K562 (cell line): ENCODE measurements at regions not wholly inside any gene's neighbourhood (a gene's known extent, or its start where the extent isn't known, plus 50 kb on each side); places are given as distances from the start of the nearest gene placed in this dataset.

Source experiments
- ATF7 ChIP-seq: fragments of 450-650 bp; IDR thresholded peaks from 2 replicates; pipeline ENCODE4 v1.7.1; 2014; ENCODE audit warnings: mild to moderate bottlenecking, moderate library complexity
- GABPA ChIP-seq: fragments of 200-800 bp; sonication (Bioruptor generic); conservative IDR thresholded peaks from 2 replicates; pipeline ENCODE4 v1.6.1; 2016; ENCODE audit warnings: low read depth, missing genetic modification characterization, missing compliant biosample characterization
- MEIS2 ChIP-seq: fragments of 450-650 bp; IDR thresholded peaks from 2 replicates; pipeline ENCODE4 v1.6.1; 2014; ENCODE audit warnings: mild to moderate bottlenecking; ENCODE audit not compliant: partially characterized antibody
- NUFIP1 ChIP-seq: fragments of 450-650 bp; IDR thresholded peaks from 2 replicates; pipeline ENCODE4 v1.6.1; 2018; ENCODE audit not compliant: partially characterized antibody
- TBP ChIP-seq: optimal IDR thresholded peaks from 2 replicates; pipeline ENCODE3; 2011; ENCODE audit warnings: low read depth, low read length, improper control_type of control experiment
- TRIM24 ChIP-seq, 2 experiments: fragments of 450-650 bp; IDR thresholded peaks; 2 replicates each; pipeline ENCODE4 v1.6.1; 2016
- ZNF143 ChIP-seq: sonication (generic); formaldehyde crosslinking; IDR thresholded peaks from 2 replicates; pipeline ENCODE4 v1.9.0; 2022; ENCODE audit warnings: mild to moderate bottlenecking, missing genetic modification reagents
- TF ChIP-seq, protein P1 (sequence below), 2 experiments: fragments of 450-650 bp; formaldehyde crosslinking in 1 of 2; IDR thresholded peaks; 2 replicates each; pipeline versions ENCODE4 v1.4.0 to v1.6.1; 2014 to 2020; ENCODE audit warnings: mild to moderate bottlenecking in 2 of 2, borderline replicate concordance in 1 of 2, low read depth in 1 of 2
- TF ChIP-seq, protein P2 (sequence below): fragments of 450-650 bp; formaldehyde crosslinking; IDR thresholded peaks from 2 replicates; pipeline ENCODE4 v1.4.0; 2022; ENCODE audit warnings: mild to moderate bottlenecking, moderate library complexity
- TF ChIP-seq, protein P3 (sequence below): fragments of 450-650 bp; IDR thresholded peaks from 2 replicates; pipeline ENCODE4 v1.6.1; 2016
- TF ChIP-seq, protein P4 (sequence below): sonication (generic); formaldehyde crosslinking; IDR thresholded peaks from 2 replicates; pipeline ENCODE4 v1.8.0; 2022; ENCODE audit warnings: missing genetic modification reagents, mild to moderate bottlenecking, borderline replicate concordance

DNA sequence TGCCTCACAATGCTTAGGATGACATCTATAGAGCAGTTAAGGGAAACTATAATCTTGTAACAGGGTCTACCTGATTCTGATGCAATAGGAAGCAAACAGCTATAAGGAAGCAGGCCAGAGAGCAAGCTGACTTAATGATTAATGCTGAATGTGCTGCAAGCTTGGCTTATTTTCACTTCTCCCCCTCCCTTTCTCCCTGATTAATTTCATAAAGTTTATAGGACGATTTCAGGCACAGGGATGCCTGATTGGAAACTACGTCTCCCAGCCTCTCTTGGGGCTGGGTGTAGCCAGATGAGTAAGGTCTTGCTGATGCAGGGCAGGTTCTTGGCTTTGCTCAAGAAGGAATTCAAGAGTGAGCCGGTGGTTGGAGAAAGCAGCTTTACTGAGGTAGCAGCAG is 82.8 kb upstream of the MRI1 start (continued):
- TF ChIP-seq, protein P1, sequence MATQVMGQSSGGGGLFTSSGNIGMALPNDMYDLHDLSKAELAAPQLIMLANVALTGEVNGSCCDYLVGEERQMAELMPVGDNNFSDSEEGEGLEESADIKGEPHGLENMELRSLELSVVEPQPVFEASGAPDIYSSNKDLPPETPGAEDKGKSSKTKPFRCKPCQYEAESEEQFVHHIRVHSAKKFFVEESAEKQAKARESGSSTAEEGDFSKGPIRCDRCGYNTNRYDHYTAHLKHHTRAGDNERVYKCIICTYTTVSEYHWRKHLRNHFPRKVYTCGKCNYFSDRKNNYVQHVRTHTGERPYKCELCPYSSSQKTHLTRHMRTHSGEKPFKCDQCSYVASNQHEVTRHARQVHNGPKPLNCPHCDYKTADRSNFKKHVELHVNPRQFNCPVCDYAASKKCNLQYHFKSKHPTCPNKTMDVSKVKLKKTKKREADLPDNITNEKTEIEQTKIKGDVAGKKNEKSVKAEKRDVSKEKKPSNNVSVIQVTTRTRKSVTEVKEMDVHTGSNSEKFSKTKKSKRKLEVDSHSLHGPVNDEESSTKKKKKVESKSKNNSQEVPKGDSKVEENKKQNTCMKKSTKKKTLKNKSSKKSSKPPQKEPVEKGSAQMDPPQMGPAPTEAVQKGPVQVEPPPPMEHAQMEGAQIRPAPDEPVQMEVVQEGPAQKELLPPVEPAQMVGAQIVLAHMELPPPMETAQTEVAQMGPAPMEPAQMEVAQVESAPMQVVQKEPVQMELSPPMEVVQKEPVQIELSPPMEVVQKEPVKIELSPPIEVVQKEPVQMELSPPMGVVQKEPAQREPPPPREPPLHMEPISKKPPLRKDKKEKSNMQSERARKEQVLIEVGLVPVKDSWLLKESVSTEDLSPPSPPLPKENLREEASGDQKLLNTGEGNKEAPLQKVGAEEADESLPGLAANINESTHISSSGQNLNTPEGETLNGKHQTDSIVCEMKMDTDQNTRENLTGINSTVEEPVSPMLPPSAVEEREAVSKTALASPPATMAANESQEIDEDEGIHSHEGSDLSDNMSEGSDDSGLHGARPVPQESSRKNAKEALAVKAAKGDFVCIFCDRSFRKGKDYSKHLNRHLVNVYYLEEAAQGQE (IDR thresholded peaks at IDR 0.05; ENCODE audit: borderline replicate concordance) = no peak
- TF ChIP-seq, protein P1 (CRISPR knock-in tag; IDR thresholded peaks at IDR 0.05; ENCODE audit: low read depth) = no peak
- no peak for TF ChIP-seq TBP
- TF ChIP-seq NUFIP1 = no peak
- TF ChIP-seq TRIM24 (IDR thresholded peaks at IDR 0.05) = peak; percentile 64 to 88; a peak in 2 of 4 replicates
- TF ChIP-seq, protein P2, sequence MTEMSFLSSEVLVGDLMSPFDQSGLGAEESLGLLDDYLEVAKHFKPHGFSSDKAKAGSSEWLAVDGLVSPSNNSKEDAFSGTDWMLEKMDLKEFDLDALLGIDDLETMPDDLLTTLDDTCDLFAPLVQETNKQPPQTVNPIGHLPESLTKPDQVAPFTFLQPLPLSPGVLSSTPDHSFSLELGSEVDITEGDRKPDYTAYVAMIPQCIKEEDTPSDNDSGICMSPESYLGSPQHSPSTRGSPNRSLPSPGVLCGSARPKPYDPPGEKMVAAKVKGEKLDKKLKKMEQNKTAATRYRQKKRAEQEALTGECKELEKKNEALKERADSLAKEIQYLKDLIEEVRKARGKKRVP (CRISPR knock-in tag) = peak; percentile 62; the same call in 1 of the 2 replicates
- TF ChIP-seq ATF7 = peak; percentile 27; the same call in 1 of the 2 replicates
- TF ChIP-seq, protein P3, sequence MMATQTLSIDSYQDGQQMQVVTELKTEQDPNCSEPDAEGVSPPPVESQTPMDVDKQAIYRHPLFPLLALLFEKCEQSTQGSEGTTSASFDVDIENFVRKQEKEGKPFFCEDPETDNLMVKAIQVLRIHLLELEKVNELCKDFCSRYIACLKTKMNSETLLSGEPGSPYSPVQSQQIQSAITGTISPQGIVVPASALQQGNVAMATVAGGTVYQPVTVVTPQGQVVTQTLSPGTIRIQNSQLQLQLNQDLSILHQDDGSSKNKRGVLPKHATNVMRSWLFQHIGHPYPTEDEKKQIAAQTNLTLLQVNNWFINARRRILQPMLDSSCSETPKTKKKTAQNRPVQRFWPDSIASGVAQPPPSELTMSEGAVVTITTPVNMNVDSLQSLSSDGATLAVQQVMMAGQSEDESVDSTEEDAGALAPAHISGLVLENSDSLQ = peak; percentile 53
- TF ChIP-seq ZNF143 (CRISPR knock-in tag) = no peak
- TF ChIP-seq, protein P4, sequence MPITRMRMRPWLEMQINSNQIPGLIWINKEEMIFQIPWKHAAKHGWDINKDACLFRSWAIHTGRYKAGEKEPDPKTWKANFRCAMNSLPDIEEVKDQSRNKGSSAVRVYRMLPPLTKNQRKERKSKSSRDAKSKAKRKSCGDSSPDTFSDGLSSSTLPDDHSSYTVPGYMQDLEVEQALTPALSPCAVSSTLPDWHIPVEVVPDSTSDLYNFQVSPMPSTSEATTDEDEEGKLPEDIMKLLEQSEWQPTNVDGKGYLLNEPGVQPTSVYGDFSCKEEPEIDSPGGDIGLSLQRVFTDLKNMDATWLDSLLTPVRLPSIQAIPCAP (CRISPR knock-in tag) = no peak
- TF ChIP-seq GABPA (tag) = no peak
- TF ChIP-seq MEIS2 = peak; percentile 65
